Heart left ventricle (tissue), 16 donors: ENCODE measurements at regions not wholly inside any gene's neighbourhood (a gene's known extent, or its start where the extent isn't known, plus 50 kb on each side); places are given as distances from the start of the nearest gene placed in this dataset.
"Not testable (repeated sequence)": the region's sequence is repeated elsewhere in the genome, so short reads cannot be mapped to it uniquely, and the experiment has no call there.

Experiments
- ATAC-seq, 4 donors: fragments of 200-7000 bp; cut with Tn5 transposase; one replicate each; pipeline ENCODE4 v1.9.1; 2020 to 2022; ENCODE audit warnings: moderate library complexity in 4 of 4, mild to moderate bottlenecking in 3 of 4, moderate number of reproducible peaks in 1 of 4
- DNase-seq, 5 donors: peaks; one replicate each; pipeline ENCODE4 v3.0.0-alpha.2; 2020
- H3K27ac ChIP-seq, 12 donors: fragments of 200-600 bp; sonication (generic) in 4 of 12; one replicate each; pipeline versions ENCODE4 v1.5.0 to v1.8.0; 2016 to 2022; ENCODE audit warnings: mild to moderate bottlenecking in 2 of 12
- H3K27me3 ChIP-seq, 9 donors: fragments of 200-600 bp; sonication (generic) in 2 of 9; one replicate each; pipeline versions ENCODE4 v1.5.1 to v1.8.0; 2016 to 2022; ENCODE audit warnings: mild to moderate bottlenecking in 3 of 9
- H3K36me3 ChIP-seq, 9 donors: fragments of 200-600 bp; sonication (generic) in 2 of 9; one replicate each; pipeline versions ENCODE4 v1.5.0 to v1.8.0; 2018 to 2022; ENCODE audit warnings: mild to moderate bottlenecking in 2 of 9
- H3K4me1 ChIP-seq, 12 donors: fragments of 200-600 bp; sonication (generic) in 4 of 12; one replicate each; pipeline versions ENCODE4 v1.5.0 to v1.8.0; 2016 to 2022; ENCODE audit warnings: mild to moderate bottlenecking in 3 of 12
- H3K4me3 ChIP-seq, 12 donors: fragments of 200-600 bp; sonication (generic) in 4 of 12; one replicate each; pipeline versions ENCODE4 v1.5.0 to v1.8.0; 2017 to 2022; ENCODE audit warnings: mild to moderate bottlenecking in 9 of 12, moderate library complexity in 4 of 12
- H3K9me3 ChIP-seq, 12 donors: fragments of 200-600 bp; sonication (generic) in 4 of 12; one replicate each; pipeline versions ENCODE4 v1.5.0 to v1.8.0; 2016 to 2022; ENCODE audit warnings: mild to moderate bottlenecking in 1 of 12
- CTCF ChIP-seq, 12 donors: fragments of 200-600 bp; sonication (generic) in 4 of 12; IDR thresholded peaks; one replicate each; pipeline versions ENCODE4 v1.5.0 to v1.8.0; 2018 to 2022; ENCODE audit warnings: antibody characterized with exemption in 12 of 12, mild to moderate bottlenecking in 5 of 12
- POLR2A ChIP-seq, 2 donors: fragments of 450-650 bp; IDR thresholded peaks; one replicate each; pipeline ENCODE4 v1.6.1; 2017; ENCODE audit warnings: antibody characterized with exemption in 2 of 2, mild to moderate bottlenecking in 2 of 2, moderate library complexity in 2 of 2
- WGBS, 4 donors: extraction: QIAGEN DNeasy Blood & Tissue Kit in 2 of 4; methylation state at CpG; one replicate each; pipeline versions ENCODE4 v1.1.5 to v1.1.7; 2013 to 2018; 5-methylcytosine and 5-hydroxymethylcytosine counted together
- intact Hi-C, 10 donors: fragments of 100-400 bp; cut with DNase I; formaldehyde crosslinking; loops; one replicate each; pipeline versions ENCODE4 v1.11.1 to v1.14.2; 2022
- donor health status: ischemic (EF 13 %, LVEDD 7.1; RV severe dilation, severe dysfunction).
- donor health status: healthy with polysubstance abuse.
- donor health status: DM: no; HTN: yes; CAD: no.
- donor health status: DM: no; HTN: no; CAD: no.
- donor health status: ischemic (EF 25% LVEDD 6.9; RV normal size, moderate dysfunction).
- donor health status: ischemic (EF 25% LVEDD 5.7; RV mildly dilated, moderate dysfunction).
- donor health status: healthy.
- donor health status: DM: yes; HTN: yes; CAD: no.
- donor health status: ischemic (EF 35%, LVEDD 5.7; RV mildly dilated, moderate dysfunction).
- donor health status: nonischemic (EF 11% LVEDD 7.7; RV severe dilation, severe dysfunction).
- donor health status: DM: yes; HTN: yes; CAD: no.
- donor health status: PGD.
- donor health status: ischemic (EF 29% LVEDD 5.4; RV normal size, mild dysfunction).
- donor health status: nonischemic (EF 23%, LVEDD 6.1; RV moderate dilation, normal function).

- WGBS, 4 donors = 58 to 67% (median 63%) methylated on average over 10 of the region's 10 CpGs
- Histone ChIP-seq H3K27me3 (peaks cover 0 to 21% (median 7%) of the 10 kb centered on the region in 9 donors), H3K4me1 (no peaks in the 10 kb centered on the region), H3K27ac (no peak overlapping the region), H3K9me3 (peaks cover 0 to 5% (median 0%) of the 10 kb centered on the region in 12 donors), H3K4me3 (no peak overlapping the region), H3K36me3 (no peaks in the 10 kb centered on the region)
- DNase-seq = no peak
- intact Hi-C loops = no loop called here
- no peak for ATAC-seq
- TF ChIP-seq POLR2A (IDR thresholded peaks at IDR 0.05) (no peak), CTCF (IDR thresholded peaks at IDR 0.05) (no peak)
Measured at GRCh38 chr12:30164382-30165318, 380.9 kb upstream of the TMTC1 start.

- ATAC-seq, intact Hi-C loops, H3K4me1 ChIP-seq, H3K4me3 ChIP-seq, H3K36me3 ChIP-seq, H3K27me3 ChIP-seq, H3K27ac ChIP-seq, DNase-seq: not testable (repeated sequence)
- H3K9me3 ChIP-seq = peaks cover 0 to 24% (median 0%) of the 10 kb centered on the region in 12 donors
- WGBS, 4 donors = 59 to 88% (median 86%) methylated on average over 6 to 22 of the region's 22 CpGs; no CpG with 5 or more reads in 1 of the 4 donors
Measured at GRCh38 chr12:30156833-30157232, 373.1 kb upstream of the TMTC1 start.

GRCh38 chr12:30155001-30155730 lies 371.4 kb upstream of the TMTC1 start:
- Histone ChIP-seq H3K27ac (no peak overlapping the region), H3K36me3 (no peaks in the 10 kb centered on the region), H3K4me1 (no peaks in the 10 kb centered on the region), H3K4me3 (no peak overlapping the region), H3K9me3 (peaks cover 0 to 20% (median 0%) of the 10 kb centered on the region in 12 donors), H3K27me3 (no peaks in the 10 kb centered on the region)
- TF ChIP-seq POLR2A (IDR thresholded peaks at IDR 0.05) = no peak
- no peak for ATAC-seq
- no peak for DNase-seq
- intact Hi-C loops = no loop called here
- 82 to 90% (median 84%) methylated on average over 6 of the region's 6 CpGs for WGBS, 4 donors

GRCh38 chr12:30153981-30154380 lies 370.2 kb upstream of the TMTC1 start:
- intact Hi-C loops = no loop called here
- DNase-seq (no peak), ATAC-seq (no peak)
- Histone ChIP-seq H3K4me1 (no peaks in the 10 kb centered on the region), H3K9me3 (peaks cover 0 to 20% (median 0%) of the 10 kb centered on the region in 12 donors), H3K27ac (no peak overlapping the region), H3K4me3 (no peak overlapping the region), H3K36me3 (no peaks in the 10 kb centered on the region), H3K27me3 (no peaks in the 10 kb centered on the region)
- 79 to 96% (median 87%) methylated on average over 1 of the region's 1 CpG for WGBS, 4 donors
- TF ChIP-seq POLR2A (IDR thresholded peaks at IDR 0.05) (no peak), CTCF (IDR thresholded peaks at IDR 0.05) (no peak)

GRCh38 chr12:30152705-30153104 lies 369.0 kb upstream of the TMTC1 start:
- Histone ChIP-seq H3K9me3 (peaks cover 0 to 20% (median 0%) of the 10 kb centered on the region in 12 donors), H3K4me1 (no peaks in the 10 kb centered on the region), H3K36me3 (no peaks in the 10 kb centered on the region), H3K27me3 (no peaks in the 10 kb centered on the region), H3K4me3 (no peak overlapping the region), H3K27ac (no peak overlapping the region)
- intact Hi-C loops = no loop called here
- ATAC-seq (no peak), DNase-seq (no peak)
- no peak for TF ChIP-seq POLR2A (IDR thresholded peaks at IDR 0.05)
- no peak for TF ChIP-seq CTCF (IDR thresholded peaks at IDR 0.05)
